Heart left ventricle (tissue), 13 donors: ENCODE measurements at regions not wholly inside any gene's neighbourhood (a gene's known extent, or its start where the extent isn't known, plus 50 kb on each side); places are given as distances from the start of the nearest gene placed in this dataset.

Experiments used
- CTCF ChIP-seq, 12 donors: fragments of 200-600 bp; sonication (generic) in 4 of 12; IDR thresholded peaks; one replicate each; pipeline versions ENCODE4 v1.5.0 to v1.8.0; 2018 to 2022; ENCODE audit warnings: antibody characterized with exemption in 12 of 12, mild to moderate bottlenecking in 5 of 12
- POLR2A ChIP-seq, 2 donors: fragments of 450-650 bp; IDR thresholded peaks; one replicate each; pipeline ENCODE4 v1.6.1; 2017; ENCODE audit warnings: antibody characterized with exemption in 2 of 2, mild to moderate bottlenecking in 2 of 2, moderate library complexity in 2 of 2
- donor health status: ischemic (EF 13 %, LVEDD 7.1; RV severe dilation, severe dysfunction).
- donor health status: DM: no; HTN: yes; CAD: no.
- donor health status: DM: no; HTN: no; CAD: no.
- donor health status: ischemic (EF 25% LVEDD 6.9; RV normal size, moderate dysfunction).
- donor health status: ischemic (EF 25% LVEDD 5.7; RV mildly dilated, moderate dysfunction).
- donor health status: ischemic (EF 35%, LVEDD 5.7; RV mildly dilated, moderate dysfunction).
- donor health status: nonischemic (EF 11% LVEDD 7.7; RV severe dilation, severe dysfunction).
- donor health status: DM: yes; HTN: yes; CAD: no.
- donor health status: PGD.
- donor health status: ischemic (EF 29% LVEDD 5.4; RV normal size, mild dysfunction).
- donor health status: nonischemic (EF 23%, LVEDD 6.1; RV moderate dilation, normal function).

GRCh38 chr12:105804591-105805265, 334.0 kb downstream of the NUAK1 start:
- no peak for TF ChIP-seq POLR2A (IDR thresholded peaks at IDR 0.05)
- TF ChIP-seq CTCF (IDR thresholded peaks at IDR 0.05), result no peak
